A673 (cell line): ENCODE measurements at regions not wholly inside any gene's neighbourhood (a gene's known extent, or its start where the extent isn't known, plus 50 kb on each side); places are given as distances from the start of the nearest gene placed in this dataset.

ENCODE experiments used
- CTCF ChIP-seq: fragments of 300-800, 200-600 bp; sonication (generic); conservative IDR thresholded peaks from 2 replicates; pipeline ENCODE4 v1.5.1; 2017; ENCODE audit warnings: low read depth, mild to moderate bottlenecking, antibody characterized with exemption, low read length, moderate library complexity, mixed read lengths
- EZH2 ChIP-seq: fragments of 200-600 bp; sonication (generic); IDR thresholded peaks from 2 replicates; pipeline ENCODE4 v1.6.1; 2017; ENCODE audit warnings: borderline replicate concordance, low read depth, mild to moderate bottlenecking, mixed read lengths, antibody characterized with exemption, low read length; ENCODE audit not compliant: poor library complexity, severe bottlenecking

DNA sequence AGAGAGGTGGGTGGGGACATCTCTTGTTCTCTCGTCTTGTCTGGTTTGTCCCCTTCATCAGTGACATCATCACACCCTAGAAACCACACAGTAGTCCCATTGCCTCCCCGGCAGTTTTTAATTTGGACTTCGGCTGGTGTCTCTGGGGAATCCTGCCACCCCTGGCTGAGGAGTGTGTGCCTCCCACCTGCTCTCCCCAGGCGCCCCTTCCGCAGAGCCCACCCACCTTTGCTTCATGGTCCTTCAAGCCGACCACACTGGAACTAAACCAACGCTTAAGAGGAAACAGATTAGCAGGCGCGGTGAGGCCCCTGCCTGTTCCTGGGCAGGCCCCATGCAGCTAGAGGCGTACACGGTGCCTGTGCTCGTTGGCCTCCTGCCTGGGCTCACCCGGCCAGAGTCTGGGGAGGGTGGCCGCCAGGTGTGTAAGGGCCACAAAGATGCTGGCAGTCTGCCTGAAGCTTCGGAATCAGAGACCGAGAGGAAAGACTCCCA is 107.6 kb upstream of the SPRY4 start:
- TF ChIP-seq CTCF (no peak), EZH2 (no peak)
